ENCODE measurements at regions not wholly inside any gene's neighbourhood (a gene's known extent, or its start where the extent isn't known, plus 50 kb on each side); places are given as distances from the start of the nearest gene placed in this dataset.
A peak's percentile ranks its signal among the peaks of the same experiment; 100 is the strongest.

DNA sequence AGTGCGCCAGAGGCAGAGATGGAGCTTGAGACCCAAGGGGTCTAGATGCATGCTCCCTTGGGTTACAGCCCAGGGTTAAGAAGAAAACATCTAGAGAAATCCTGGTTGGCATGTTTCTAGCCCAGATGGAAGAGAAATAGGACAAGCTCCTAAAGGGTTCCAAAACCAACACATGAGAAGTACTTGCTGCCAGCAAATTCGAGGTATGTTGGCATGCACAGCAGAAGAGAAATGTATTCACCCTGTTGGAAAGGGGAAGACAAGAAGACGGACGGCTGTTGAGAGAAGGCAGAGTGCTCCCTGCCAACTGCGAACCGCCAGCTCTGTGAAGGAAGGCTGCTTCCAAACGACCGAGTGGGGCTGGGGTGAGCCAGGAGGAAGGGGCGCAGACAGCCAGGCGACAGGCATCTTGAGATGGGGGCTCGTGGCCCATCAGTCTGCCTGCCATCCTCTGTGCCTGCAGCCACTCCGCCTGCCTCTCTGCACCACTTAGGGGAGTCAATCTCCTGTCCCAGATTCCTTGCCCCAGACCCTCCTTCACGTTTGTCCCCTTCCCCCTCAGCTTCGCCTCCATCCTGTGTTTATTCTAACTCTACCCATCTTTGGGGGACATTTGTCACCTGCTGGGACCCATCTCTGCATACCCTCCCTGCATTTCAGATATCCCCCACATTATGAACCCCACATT, 249.2 kb downstream of the CDC5L start:
- DNase-seq (ENCODE audit: low spot score), result no peak

DNA sequence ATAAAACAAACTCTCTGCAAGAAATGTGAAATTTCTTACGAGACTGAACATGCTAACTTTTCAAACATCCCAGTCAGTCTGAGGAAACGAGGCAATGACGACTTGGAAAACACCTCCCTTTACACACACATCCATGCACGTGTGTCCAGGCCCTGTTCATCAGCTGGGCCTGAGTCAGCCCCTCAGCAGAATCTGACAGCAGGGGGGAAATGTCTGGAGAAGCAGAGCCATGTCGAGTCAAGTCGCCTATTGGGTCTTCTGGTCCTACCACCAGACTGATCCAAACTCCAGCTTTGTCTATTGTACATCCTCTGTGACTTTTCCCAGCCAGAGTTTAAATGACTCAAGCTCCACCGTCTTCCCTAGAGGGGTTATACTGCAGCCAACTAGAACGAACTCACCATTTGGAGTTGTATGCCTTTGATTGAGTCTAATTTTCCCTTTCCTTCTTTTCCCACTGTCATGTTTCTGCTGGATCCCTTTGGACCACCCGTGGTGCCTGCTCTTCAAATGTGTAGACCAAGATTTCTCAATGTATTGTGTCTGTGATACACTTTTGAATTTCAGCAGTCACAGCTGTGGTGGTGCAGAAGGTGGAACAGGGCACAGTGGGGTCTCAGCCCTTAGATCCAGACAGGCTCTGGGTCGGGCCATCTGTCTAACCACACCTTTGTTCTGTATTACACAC, 254.0 kb downstream of the CDC5L start:
- DNase-seq (ENCODE audit: low spot score), result no peak

- no peak for DNase-seq (ENCODE audit: low spot score)
Measured at GRCh38 chr6:44642349-44642748, 254.8 kb downstream of the CDC5L start.

GRCh38 chr6:44642870-44643522, 255.5 kb downstream of the CDC5L start:
- DNase-seq (ENCODE audit: low spot score), result no peak

GRCh38 chr6:44645276-44645675, 257.8 kb downstream of the CDC5L start:
- no peak for DNase-seq (ENCODE audit: low spot score)

DNA sequence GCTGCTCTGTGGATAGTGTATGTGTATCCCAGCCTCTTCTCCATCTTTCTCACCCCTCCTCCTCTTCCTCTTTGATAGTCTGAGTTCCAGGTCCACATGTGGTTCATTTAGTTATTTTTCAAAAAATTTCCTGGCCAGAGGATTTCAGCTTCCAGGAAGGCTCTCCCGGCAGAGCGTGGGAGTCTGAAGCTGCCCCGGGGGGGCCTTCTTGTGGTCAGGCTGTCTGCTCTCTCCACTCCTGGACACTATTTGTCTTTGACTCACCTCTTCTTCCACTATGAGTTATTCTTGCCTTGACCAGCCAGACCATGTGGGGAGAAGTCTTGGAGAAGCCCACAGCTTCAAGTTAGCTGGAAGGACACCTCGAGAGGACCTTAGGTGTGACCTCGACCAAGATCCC, 258.8 kb downstream of the CDC5L start:
- no peak for DNase-seq (ENCODE audit: low spot score)

DNA sequence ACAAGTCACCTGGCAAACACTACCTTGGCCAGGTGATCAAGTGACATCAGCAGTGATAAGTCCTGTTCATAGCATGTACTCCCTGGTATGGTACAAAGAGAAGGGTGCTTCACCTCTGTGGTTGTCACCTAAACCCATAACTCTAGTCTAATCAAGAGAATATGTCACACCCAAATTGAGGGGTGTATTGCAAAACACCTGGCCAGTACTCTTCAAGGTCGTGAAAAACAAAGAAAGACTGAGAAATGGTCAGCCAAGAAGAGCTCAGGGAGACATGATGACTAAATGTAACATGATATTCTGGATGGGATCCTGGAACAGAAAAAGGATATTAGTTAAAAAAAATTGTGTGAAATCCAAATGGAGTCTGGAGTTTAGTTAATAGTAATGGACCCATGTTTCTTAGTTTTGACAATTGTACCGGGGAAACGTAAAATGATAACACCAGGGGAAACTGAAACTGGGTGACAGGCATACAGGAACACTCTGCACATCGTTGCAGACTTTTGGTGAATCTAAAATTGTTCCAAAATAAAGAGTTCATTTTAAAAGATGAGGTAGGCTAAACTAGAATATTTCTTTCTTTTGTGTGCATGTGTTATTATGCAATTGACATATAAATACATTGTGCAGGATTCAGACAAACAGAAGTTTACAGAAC, 262.0 kb downstream of the CDC5L start:
- no peak for DNase-seq (ENCODE audit: low spot score)

DNA sequence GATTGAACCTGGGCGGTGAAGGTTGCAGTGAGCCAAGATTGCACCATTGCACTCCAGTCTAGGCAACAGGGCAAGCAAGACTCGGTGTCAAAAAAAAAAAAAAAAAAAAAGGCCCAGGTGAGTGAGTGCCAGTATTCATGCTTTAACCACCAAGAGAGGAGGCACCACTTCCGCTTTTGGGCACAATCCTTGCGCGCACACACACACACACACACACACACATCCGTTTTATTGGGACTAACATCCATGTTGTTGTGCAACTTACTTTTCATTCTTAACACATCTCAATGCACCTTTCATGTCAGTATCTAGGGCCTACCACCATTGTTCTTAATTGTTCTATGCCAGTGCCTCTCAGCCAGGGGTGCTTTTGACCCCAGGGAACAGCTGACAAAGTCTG, 263.0 kb downstream of the CDC5L start:
- DNase-seq (ENCODE audit: low spot score), result no peak

DNA sequence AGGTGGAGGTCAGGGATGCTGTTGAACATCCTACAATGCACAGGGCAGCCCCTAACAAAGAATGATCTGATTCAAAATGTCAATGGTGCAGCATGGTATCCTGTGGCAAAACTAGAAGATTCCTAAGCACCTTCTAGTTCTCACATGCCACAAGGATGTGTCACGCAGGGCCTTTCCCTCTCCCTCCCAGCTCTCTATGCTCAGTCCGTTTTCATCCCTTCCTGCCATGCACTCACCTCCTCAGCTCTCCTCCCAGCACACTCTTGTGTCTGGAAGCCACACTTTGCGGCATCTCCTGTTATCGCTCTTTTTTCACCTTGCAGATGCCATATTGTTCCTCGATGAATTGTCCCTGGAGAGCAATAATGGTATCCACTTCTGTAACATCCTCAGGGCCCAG, 263.4 kb downstream of the CDC5L start:
- no peak for DNase-seq (ENCODE audit: low spot score)

- DNase-seq (ENCODE audit: low spot score), result no peak
Measured at GRCh38 chr6:44651604-44652003, 264.1 kb downstream of the CDC5L start.

DNA sequence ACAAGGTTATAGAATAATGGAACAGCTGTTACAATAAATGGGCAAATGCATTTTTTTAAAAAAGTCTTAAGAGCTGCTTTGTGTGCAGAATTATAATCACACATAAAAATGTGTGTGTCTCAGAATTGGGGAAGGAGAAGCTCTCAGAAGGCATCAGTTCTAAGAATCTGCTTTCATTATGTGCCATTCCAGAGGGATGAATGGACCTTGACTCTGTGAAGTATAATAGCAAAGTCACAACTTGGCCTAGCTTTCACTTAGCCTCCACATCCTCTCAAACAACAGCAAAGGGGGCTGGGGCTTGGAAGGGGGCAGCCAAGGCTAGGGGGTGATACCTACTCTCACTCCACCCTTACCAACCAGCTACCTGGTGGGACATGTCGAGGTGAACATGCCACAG, 265.0 kb downstream of the CDC5L start:
- no peak for DNase-seq (ENCODE audit: low spot score)

- DNase-seq (ENCODE audit: low spot score), result no peak
Measured at GRCh38 chr6:44653091-44653490, 265.6 kb downstream of the CDC5L start.

DNA sequence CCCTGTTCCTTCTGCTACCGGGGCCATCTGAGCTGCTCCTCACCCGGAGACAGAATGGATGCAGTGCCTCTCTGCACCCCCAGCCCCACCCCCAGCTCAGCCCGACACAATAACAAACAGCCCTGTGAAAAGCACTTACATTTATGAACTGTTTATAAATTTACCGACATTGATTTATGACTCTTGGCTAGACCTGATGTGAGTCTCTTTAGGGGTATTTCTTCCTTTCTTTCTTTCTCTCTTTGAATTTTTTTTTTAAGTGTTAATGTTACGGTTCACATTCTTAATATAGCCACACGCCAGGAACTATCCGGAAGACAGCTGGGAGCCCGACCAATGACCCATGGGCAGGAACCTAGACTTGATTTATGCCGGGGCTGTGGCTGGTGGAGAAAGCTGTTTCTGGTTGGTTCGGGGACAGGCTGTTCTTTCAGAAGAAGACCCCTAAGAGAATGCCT, 266.3 kb downstream of the CDC5L start:
- no peak for DNase-seq (ENCODE audit: low spot score)

- DNase-seq (ENCODE audit: low spot score), result peak; percentile 60
Measured at GRCh38 chr6:44655412-44656342, 268.2 kb downstream of the CDC5L start.

DNA sequence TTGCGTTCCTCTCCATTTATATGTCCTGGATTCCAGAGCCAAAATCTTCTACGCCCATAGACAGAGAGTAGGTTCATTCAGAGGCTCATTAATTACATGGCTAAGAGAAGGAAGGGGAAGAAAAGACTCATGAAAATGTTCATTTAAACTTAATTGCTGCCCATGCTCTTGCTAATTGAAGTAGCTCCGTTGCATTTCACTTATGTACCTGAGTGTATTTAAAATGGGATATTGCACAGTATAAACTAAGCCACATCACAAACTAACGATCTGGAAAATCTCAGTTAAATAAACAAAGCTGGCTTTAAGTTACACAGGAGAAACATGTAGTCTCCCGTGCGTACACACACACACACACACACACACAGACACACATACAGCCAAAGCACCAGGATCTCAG, 269.2 kb downstream of the CDC5L start:
- DNase-seq (ENCODE audit: low spot score), result no peak

DNA sequence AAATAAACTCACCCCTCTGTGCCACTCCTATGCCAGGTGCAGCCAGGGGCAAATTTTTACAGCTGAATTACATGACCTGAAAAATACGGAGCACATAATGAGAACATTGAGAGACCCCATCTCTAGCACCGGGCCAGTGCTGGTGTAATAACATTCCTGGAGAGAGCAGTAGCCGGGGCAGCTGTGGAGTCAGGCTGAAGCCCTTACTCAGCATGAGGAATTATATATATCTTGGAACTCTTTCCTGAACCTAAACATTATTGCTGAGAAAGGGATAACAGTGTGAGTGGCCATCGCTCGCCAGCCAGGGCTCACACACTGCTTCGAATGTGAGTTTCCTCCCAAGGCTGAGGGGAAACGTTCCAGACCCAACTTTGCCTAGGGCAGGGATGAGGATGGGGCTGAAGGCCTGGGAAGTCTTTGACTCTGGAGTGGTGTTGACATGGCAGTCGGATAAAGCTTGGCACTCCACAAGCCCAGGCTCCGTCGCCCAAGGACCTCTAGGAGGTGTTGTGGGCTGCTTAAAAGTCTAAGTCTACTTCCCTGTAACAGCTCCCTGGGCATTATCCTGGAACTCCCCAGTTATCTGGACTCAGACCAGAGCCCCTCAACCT, 269.8 kb downstream of the CDC5L start:
- DNase-seq (ENCODE audit: low spot score), result no peak

DNA sequence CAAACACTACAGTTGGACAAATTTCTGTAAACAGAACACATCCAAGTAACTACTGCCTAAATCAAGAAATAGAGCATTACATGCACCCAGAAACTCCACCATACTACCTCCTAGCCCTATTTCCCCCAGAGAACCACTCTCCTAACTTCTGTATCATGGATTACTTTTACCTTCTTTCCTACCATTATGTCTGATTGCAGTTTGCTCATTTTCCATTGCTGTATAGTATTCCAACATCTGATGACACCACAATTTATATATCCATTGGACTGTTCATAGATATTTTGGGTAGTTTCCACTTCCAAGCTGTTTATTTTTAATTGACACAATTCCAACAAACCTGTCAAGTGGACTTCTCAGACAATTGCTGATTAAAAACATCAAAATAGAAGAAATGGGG, 271.1 kb downstream of the CDC5L start:
- no peak for DNase-seq (ENCODE audit: low spot score)

DNA sequence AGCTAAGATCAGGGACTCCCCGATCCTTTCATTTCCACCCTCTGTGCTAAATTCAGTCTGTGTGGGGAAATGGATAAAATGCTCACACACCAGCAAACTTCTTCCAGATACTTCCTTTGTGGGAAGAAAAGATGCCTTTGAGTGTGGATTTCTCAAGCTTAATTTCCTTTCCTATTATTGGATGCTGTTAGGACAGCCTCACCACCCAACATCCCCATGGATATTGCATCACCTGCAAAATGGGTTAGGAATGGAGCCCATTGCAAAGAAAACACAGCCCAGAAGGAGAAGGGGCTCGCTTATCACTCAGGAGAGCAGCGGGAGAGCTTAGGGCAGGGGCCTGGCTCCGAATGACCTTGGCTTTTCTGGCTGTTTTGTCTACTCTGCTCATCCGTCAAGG, 272.2 kb downstream of the CDC5L start:
- no peak for DNase-seq (ENCODE audit: low spot score)

DNA sequence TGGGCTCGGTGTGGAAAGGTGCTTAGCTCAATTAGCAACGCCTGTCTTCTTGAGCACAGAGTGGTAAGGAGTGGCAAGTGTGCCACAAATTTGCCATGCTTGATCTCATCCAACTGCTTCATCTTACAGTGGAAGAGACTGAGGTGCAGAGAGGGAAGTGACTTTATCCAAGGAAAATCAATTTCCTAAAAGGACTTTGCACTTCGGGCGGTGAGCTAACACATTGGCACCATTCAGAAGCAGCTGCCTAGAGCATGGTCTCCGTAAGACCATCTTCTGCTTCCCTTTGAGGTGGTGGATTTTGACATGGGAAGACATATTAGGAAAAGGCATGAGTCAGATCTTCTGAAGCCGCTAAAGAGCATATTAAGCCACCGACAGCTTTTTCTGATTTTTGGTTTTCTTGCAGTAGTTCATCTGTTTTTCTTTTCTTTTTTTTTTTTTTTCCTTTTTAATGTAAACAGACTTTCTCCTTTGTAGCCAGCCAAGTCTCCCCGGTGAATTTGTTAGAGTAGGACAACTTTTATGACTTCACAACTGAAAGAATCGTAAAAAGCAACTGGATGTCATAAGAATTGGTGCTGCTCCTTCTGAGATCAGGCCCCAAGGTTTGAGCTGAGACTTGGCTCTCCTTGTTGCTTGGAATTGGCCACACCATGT, 273.2 kb downstream of the CDC5L start:
- DNase-seq (ENCODE audit: low spot score), result no peak

DNA sequence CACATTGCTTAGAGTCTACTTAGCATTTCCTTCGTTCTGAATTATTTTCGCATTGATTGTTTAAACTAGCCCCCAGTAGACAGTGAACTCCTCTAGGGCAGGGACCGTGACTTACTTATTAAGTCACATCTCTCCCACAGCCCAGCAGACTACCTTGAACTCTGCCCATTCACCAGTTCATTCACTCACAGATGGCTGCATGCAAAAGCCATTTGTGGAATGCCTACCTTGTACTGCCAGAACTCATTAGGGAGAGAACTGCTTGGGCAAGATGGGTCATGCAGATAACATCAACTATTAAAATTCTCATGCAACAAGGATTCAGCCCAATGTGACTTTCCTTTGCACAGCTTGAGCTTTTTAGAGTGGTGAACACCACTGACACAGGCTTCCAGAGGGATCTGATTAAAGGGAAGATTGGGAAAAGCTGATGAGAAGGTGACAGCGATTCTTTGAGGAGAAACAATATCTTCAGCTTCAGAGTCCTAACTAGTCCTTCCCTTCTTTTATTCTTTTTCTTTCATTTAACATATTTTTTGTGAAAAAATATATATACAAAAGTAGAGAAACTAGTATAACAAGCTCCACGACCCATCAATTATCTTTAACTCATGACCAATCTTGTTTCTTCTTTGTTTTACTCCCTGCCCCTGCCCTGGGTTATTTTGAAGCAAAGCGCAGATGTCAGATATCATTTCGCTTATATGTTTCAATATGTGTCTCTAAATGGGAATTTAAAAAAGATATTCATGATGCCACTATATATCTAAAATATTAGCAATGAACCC, 273.9 kb downstream of the CDC5L start:
- DNase-seq (ENCODE audit: low spot score), result no peak

Measured in CD4-positive, alpha-beta T cell treated with Interleukin-6 at 100 ng/mL for 8 hours (primary cell).